Left renal cortex interstitium (tissue), 4 donors: ENCODE measurements at regions not wholly inside any gene's neighbourhood (a gene's known extent, or its start where the extent isn't known, plus 50 kb on each side); places are given as distances from the start of the nearest gene placed in this dataset.
"Not testable (repeated sequence)": the region's sequence is repeated elsewhere in the genome, so short reads cannot be mapped to it uniquely, and the experiment has no call there.

ENCODE experiments used
- DNase-seq, 4 donors: peaks; one replicate each; pipeline ENCODE4 v3.0.0-alpha.2; 2013; ENCODE audit warnings: low read depth in 4 of 4, low spot score in 2 of 4, missing footprints in 1 of 4

DNA sequence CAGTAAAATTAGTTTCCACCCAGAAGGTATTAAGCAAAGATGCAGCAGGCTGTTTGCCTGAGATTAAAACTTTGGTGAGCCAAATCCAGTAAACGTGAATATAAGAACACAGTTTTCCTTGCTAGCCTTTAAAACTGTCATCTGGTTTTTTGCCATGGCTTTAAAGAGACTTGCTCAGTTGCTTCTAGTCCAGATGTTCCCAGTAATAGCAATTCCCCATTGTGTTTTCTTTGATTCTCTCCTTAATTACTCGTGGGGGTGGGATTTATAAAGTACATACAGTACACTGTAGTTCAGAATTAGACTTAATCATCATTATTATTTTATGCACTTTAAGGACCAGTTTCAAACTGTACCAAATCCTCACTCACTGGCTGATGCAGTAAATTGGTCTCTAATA lies 303.5 kb upstream of the ZNF804A start:
- no peak for DNase-seq

- no peak for DNase-seq
Measured at GRCh38 chr2:184297085-184297484, 301.2 kb upstream of the ZNF804A start.

DNA sequence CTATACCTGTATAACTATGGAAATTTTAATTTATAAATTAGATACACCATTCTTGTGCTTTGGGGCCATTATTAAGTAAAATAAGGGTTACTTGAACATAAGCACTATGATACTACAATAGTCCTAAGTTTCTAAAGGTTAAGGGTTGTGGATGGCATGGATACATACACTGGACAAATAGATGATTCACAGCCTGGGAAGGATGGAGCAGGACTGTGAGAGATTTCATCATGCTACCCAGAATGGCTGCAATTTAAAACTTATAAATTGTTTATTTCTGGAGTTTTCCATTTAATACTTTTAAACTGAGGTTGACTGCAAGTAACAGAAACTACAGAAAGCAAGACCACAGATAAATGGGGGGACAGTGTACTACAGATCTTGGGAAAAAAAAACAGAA lies 295.8 kb upstream of the ZNF804A start:
- no peak for DNase-seq

- no peak for DNase-seq
Measured at GRCh38 chr2:184304006-184304405, 294.3 kb upstream of the ZNF804A start.

DNA sequence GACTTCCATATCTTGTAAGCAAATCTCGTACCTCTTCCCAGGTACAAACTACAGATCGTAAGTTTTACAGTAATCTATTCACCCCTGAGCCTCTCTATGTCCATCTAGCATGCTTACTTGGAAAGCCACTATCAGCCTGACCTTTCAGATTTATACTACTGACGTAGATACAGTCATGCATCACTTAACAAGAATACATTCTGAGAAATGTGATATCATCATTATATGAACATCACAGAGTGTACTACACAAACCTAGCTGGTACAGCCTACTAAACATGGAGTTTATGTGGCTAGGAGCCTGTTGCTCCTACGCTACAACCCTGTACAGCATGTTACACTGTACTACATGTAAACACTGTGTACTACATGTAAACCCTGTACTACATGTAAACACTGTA lies 293.2 kb upstream of the ZNF804A start:
- no peak for DNase-seq

DNA sequence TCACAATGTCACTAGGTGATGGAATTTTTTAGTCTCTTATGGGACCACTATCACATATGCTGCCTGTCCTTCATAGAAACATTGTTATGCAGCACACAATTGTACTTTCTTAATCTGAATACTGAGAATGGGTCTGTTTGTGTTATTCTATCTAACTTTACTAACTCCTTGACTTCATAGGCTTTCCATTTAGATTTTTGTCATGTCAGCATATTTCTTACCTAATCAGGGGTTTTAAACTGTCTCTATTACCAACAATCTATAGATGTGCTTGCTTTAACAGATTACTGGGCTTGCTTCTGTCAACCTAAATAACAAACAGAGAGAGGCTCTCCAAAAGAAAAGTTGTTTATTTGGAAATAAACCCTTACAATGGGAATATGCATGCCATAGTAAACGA lies 289.6 kb upstream of the ZNF804A start:
- no peak for DNase-seq

DNA sequence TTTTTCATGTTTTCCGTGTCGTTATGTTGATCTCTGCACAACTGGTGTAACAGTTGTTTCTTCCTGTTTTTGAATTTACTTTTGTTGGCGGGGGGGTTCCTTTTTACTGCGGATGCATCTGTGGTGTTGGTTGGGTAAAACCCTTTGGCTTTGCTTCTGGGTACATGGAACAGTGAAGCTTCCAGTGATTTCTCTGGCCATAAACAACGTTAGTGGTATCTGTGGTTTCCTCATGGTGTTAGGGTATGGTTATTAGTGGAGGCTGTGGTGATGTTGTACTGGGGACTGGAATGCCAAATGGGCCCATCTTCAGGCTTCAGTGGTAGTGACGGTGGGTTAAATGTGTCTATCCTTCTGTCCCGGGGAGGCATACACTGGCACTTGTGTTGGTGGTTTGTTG lies 285.4 kb upstream of the ZNF804A start:
- DNase-seq: no peak

GRCh38 chr2:184314829-184315228 lies 283.5 kb upstream of the ZNF804A start:
- no peak for DNase-seq

- no peak for DNase-seq
Measured at GRCh38 chr2:184316921-184317320, 281.4 kb upstream of the ZNF804A start.

DNA sequence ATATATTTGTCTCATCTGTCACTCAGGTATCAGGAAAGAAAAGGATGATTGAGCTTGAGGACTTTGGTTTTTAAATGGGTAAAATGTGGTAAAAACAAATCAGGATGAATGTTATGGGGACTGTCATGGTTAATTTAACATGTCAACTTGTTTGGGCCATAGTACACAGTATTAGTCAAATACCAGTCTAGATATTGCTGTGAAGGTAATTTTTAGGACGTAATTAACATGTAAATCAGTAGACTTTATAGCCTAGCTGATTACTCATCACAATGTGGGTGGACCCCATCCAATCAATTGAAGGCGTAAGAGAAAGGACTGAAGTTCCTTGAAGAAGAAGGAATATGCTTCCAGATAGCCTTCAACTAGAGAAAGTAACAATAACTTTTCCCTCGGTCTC lies 275.7 kb upstream of the ZNF804A start:
- no peak for DNase-seq

DNA sequence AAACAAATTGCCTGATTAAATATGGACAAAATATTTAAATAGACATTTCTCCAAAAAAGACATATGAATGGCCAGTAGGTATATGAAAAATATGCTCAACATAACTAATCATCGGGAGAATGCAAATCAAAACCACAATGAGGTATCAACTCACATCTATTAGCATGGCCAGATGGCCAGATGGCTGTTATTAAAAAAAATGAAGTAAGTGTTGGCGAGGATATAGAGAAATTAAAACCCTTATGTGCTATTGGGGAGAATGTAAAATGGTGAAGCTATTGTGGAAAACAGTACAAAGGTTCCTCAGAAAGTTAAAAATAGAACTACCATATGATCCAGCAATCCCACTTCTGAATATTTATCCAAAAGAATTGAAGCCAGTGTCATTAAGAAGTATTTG lies 272.3 kb upstream of the ZNF804A start:
- no peak for DNase-seq

DNA sequence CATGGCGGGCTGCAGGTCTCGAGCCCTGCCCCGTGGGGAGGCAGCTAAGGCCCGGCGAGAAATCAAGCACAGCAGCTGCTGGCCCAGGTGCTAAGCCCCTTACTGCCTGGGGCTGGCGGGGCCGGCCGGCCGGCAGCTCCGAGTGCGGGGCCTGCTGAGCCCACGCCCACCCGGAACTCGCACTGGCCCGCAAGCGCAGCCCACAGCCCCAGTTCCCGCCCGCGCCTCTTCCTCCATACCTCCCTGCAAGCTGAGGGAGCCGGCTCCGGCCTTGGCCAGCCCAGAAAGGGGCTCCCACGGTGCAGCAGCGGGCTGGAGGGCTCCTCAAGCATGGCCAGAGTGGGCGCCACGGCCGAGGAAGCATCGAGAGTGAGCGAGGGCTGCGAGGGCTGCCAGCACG lies 270.5 kb upstream of the ZNF804A start:
- DNase-seq: not testable (repeated sequence)

- not testable (repeated sequence) for DNase-seq
Measured at GRCh38 chr2:184330561-184330960, 267.8 kb upstream of the ZNF804A start.

DNA sequence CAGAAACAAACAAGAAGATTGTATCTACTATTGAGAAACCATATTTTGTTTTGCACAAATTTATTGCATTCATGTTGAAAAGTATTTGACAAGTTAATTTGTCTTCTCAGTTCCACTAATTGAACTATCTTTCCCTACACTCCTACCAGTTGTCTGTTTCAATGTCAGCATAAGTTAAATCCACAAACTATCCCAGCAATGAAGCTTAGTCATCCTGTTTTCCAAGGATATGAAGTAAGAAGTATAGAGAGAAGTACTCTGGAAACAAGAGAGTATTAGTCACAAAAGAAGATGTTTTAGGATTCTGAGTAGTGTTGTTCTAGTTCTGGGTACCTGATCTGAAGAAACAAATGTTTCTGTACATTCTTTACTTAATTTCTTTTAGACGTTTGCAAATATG lies 261.6 kb upstream of the ZNF804A start:
- DNase-seq: no peak

GRCh38 chr2:184338771-184339170 lies 259.6 kb upstream of the ZNF804A start:
- DNase-seq: no peak

DNA sequence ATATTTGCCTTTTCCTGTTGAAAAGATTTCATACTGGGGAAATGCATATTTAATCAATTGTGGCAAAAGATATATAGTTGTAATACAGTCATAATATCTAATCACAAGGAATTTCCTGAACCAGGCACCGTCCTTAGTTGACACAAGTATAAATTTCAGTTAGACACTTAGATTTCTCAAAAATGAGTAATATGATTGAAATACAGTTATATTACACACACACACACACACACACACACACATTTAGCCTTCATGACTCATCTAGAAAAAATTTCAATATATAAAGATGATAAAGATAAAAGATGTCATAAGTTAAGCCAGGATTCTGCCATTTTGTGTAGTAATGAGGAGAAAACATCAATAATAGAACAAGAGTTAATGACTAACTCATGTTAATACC lies 258.4 kb upstream of the ZNF804A start:
- no peak for DNase-seq

GRCh38 chr2:184346338-184346862 lies 251.9 kb upstream of the ZNF804A start:
- DNase-seq: no peak

- DNase-seq: no peak
Measured at GRCh38 chr2:184351126-184351525, 247.2 kb upstream of the ZNF804A start.

- no peak for DNase-seq
Measured at GRCh38 chr2:184357033-184357432, 241.3 kb upstream of the ZNF804A start.

DNA sequence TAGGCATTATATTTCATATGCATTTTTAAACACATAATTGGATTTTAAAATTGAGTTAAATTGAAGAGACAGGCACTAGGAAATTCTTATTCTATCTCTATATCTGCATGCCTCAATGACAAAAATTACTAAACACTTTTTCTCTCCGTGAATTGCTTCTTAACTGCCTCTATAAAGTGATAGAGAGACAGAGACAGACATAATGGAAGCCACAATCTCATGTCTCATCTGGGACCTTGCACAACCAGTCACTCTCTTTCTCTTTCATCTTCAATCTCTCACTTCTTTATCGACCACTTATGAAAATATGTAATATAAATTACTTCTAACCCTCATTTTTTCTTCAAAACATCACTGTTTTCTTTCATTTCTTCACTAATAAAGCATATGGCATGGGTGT lies 238.9 kb upstream of the ZNF804A start:
- DNase-seq: no peak

GRCh38 chr2:184363213-184363612 lies 235.1 kb upstream of the ZNF804A start:
- DNase-seq: no peak

GRCh38 chr2:184367211-184367610 lies 231.1 kb upstream of the ZNF804A start:
- DNase-seq: no peak

- no peak for DNase-seq
Measured at GRCh38 chr2:184369307-184369706, 229.0 kb upstream of the ZNF804A start.
